SK-N-SH (cell line): ENCODE measurements at regions not wholly inside any gene's neighbourhood (a gene's known extent, or its start where the extent isn't known, plus 50 kb on each side); places are given as distances from the start of the nearest gene placed in this dataset.

Experiments
- CTCF ChIA-PET: fragments of 300-600, 350-600 bp; formaldehyde crosslinking; extraction: SDS; loops from one replicate; lab custom pipeline; 2021; lab: Yijun Ruan, JAX
- POLR2A ChIA-PET: fragments of 350-600 bp; sonication (Branson Sonifier 250); formaldehyde crosslinking; extraction: SDS; loops from one replicate; lab custom pipeline; 2020; ENCODE audit warnings: antibody characterized with exemption, inconsistent platforms; lab: Yijun Ruan, JAX
- DNase-seq: peaks from one replicate; pipeline ENCODE4 v3.0.0; 2012
- H2AFZ ChIP-seq: fragments of 200-600 bp; sonication (generic); 2 replicates; pipeline ENCODE4 v1.8.1; 2016; ENCODE audit warnings: antibody characterized with exemption, mild to moderate bottlenecking, low read depth
- H3F3A ChIP-seq: fragments of 200-600 bp; sonication (generic); replicated peaks from 2 replicates; pipeline ENCODE3; 2016; ENCODE audit warnings: antibody characterized with exemption, mild to moderate bottlenecking; ENCODE audit not compliant: insufficient read depth
- H3K27ac ChIP-seq, 2 experiments: fragments of 200-500 bp in 1 of 2; fragments of 200-600 bp in 1 of 2; sonication (Bioruptor generic) in 1 of 2; sonication (generic), shearing (Covaris generic) in 1 of 2; 2 replicates each; pipeline versions ENCODE4 v1.5.1 to v1.6.1; 2014 to 2016; ENCODE audit warnings: low read depth in 2 of 2, inconsistent platforms in 1 of 2, low read length in 1 of 2, mild to moderate bottlenecking in 1 of 2, mixed read lengths in 1 of 2
- H3K27me3 ChIP-seq: fragments of 200-600 bp; sonication (generic), shearing (Covaris generic); 2 replicates; pipeline ENCODE4 v1.6.1; 2016; ENCODE audit warnings: mixed run types; ENCODE audit not compliant: insufficient read depth
- H3K36me3 ChIP-seq, 2 experiments: fragments of 200-500 bp in 1 of 2; fragments of 200-600 bp in 1 of 2; sonication (Bioruptor generic) in 1 of 2; sonication (generic) in 1 of 2; replicated peaks in 1 of 2; 2 replicates each; pipeline versions ENCODE3 to v1.5.1; 2014 to 2016; ENCODE audit warnings: low read length in 1 of 2, mild to moderate bottlenecking in 1 of 2; ENCODE audit not compliant: insufficient read depth in 2 of 2, control insufficient read depth in 1 of 2
- H3K4me1 ChIP-seq, 2 experiments: fragments of 200-500 bp in 1 of 2; fragments of 200-600 bp in 1 of 2; sonication (Bioruptor generic) in 1 of 2; sonication (generic), shearing (Covaris generic) in 1 of 2; 2 replicates each; pipeline versions ENCODE4 v1.5.1 to v1.6.1; 2014 to 2016; ENCODE audit warnings: low read depth in 1 of 2, low read length in 1 of 2, mixed run types in 1 of 2; ENCODE audit not compliant: insufficient read depth in 2 of 2, control insufficient read depth in 1 of 2
- H3K4me2 ChIP-seq: fragments of 200-600 bp; sonication (generic), shearing (Covaris generic); 2 replicates; pipeline ENCODE4 v1.6.1; 2017; ENCODE audit warnings: mixed run types
- H3K4me3 ChIP-seq, 2 experiments: fragments of 200-500 bp in 1 of 2; fragments of 200-600 bp in 1 of 2; sonication (Bioruptor generic) in 1 of 2; sonication (generic), shearing (Covaris generic) in 1 of 2; 2 replicates each; pipeline versions ENCODE4 v1.5.1 to v1.8.1; 2014 to 2016; ENCODE audit warnings: low read depth in 2 of 2, inconsistent platforms in 1 of 2, low read length in 1 of 2, mild to moderate bottlenecking in 1 of 2, mixed read lengths in 1 of 2, moderate library complexity in 1 of 2
- H3K79me2 ChIP-seq: fragments of 200-600 bp; sonication (generic); 2 replicates; pipeline ENCODE4 v1.8.1; 2017; ENCODE audit warnings: mild to moderate bottlenecking; ENCODE audit not compliant: insufficient read depth
- H3K9ac ChIP-seq: fragments of 200-600 bp; sonication (generic); 2 replicates; pipeline ENCODE4 v1.6.1; 2017; ENCODE audit warnings: mixed run types
- H3K9me2 ChIP-seq: fragments of 200-600 bp; sonication (generic); 2 replicates; pipeline ENCODE4 v1.6.1; 2017; ENCODE audit warnings: mixed run types
- H3K9me3 ChIP-seq: fragments of 200-600 bp; sonication (generic); 2 replicates; pipeline ENCODE4 v1.6.1; 2017; ENCODE audit warnings: mixed run types, mild to moderate bottlenecking, moderate library complexity
- H4K20me1 ChIP-seq: fragments of 200-600 bp; sonication (generic); 2 replicates; pipeline ENCODE4 v1.6.1; 2017; ENCODE audit warnings: mild to moderate bottlenecking, mixed run types; ENCODE audit not compliant: insufficient read depth
- CHD2 ChIP-seq: fragments of 150-350 bp; IDR thresholded peaks from 2 replicates; pipeline ENCODE4 v1.6.1; 2018; ENCODE audit warnings: low read length; ENCODE audit not compliant: partially characterized antibody
- ELF1 ChIP-seq: IDR thresholded peaks from 2 replicates; pipeline ENCODE4 v1.4.0; 2012
- EP300 ChIP-seq, 2 experiments: IDR thresholded peaks; 2 replicates each; pipeline versions ENCODE4 v1.4.0 to v1.6.1; 2012; ENCODE audit warnings: borderline replicate concordance in 1 of 2, low read depth in 1 of 2, low read length in 1 of 2
- EZH2phosphoT487 ChIP-seq: fragments of 200-600 bp; sonication (generic); IDR thresholded peaks from 2 replicates; pipeline ENCODE4 v1.6.1; 2017; ENCODE audit warnings: low read depth, mixed run types, mild to moderate bottlenecking, antibody characterized with exemption, moderate library complexity, borderline replicate concordance
- FOSL2 ChIP-seq: IDR thresholded peaks from 2 replicates; pipeline ENCODE4 v1.4.0; 2012; ENCODE audit warnings: low read depth, mild to moderate bottlenecking, moderate library complexity, borderline replicate concordance
- FOXJ3 ChIP-seq: sonication (generic); formaldehyde crosslinking; IDR thresholded peaks from 2 replicates; pipeline ENCODE4 v1.5.1; 2020; ENCODE audit warnings: mild to moderate bottlenecking, missing genetic modification reagents
- FOXM1 ChIP-seq: IDR thresholded peaks from 2 replicates; pipeline ENCODE4 v1.4.0; 2012; ENCODE audit warnings: low read depth, mild to moderate bottlenecking
- GATA2 ChIP-seq: sonication (generic); formaldehyde crosslinking; IDR thresholded peaks from 2 replicates; pipeline ENCODE4 v1.5.0; 2020; ENCODE audit warnings: mild to moderate bottlenecking, missing genetic modification reagents
- JUND ChIP-seq: IDR thresholded peaks from 2 replicates; pipeline ENCODE4 v1.4.0; 2012
- MEF2A ChIP-seq: IDR thresholded peaks from 2 replicates; pipeline ENCODE4 v1.4.0; 2012; ENCODE audit warnings: low read depth, borderline replicate concordance
- MXI1 ChIP-seq: IDR thresholded peaks from 2 replicates; pipeline ENCODE4 v1.6.1; 2012; ENCODE audit warnings: mild to moderate bottlenecking, low read depth, low read length, improper control_type of control experiment
- NFIC ChIP-seq: IDR thresholded peaks from 2 replicates; pipeline ENCODE4 v1.4.0; 2012; ENCODE audit warnings: borderline replicate concordance
- POLR2AphosphoS5 ChIP-seq: IDR thresholded peaks from 2 replicates; pipeline ENCODE4 v1.6.1; 2012; ENCODE audit warnings: low read depth, low read length
- RCOR1 ChIP-seq: fragments of 150-350 bp; IDR thresholded peaks from 2 replicates; pipeline ENCODE4 v1.6.1; 2017; ENCODE audit warnings: antibody characterized with exemption, low read length
- RFX5 ChIP-seq: IDR thresholded peaks from 2 replicates; pipeline ENCODE4 v1.6.1; 2012; ENCODE audit warnings: mild to moderate bottlenecking, improper control_type of control experiment, low read length
- SIN3A ChIP-seq: IDR thresholded peaks from 2 replicates; pipeline ENCODE4 v1.6.1; 2012; ENCODE audit warnings: low read depth, mild to moderate bottlenecking, low read length, moderate library complexity, borderline replicate concordance
- SMC3 ChIP-seq: IDR thresholded peaks from 2 replicates; pipeline ENCODE4 v1.6.1; 2012; ENCODE audit warnings: low read depth, low read length, improper control_type of control experiment
- TCF12 ChIP-seq: IDR thresholded peaks from 2 replicates; pipeline ENCODE4 v1.4.0; 2012
- TEAD4 ChIP-seq: IDR thresholded peaks from 2 replicates; pipeline ENCODE4 v1.4.0; 2012; ENCODE audit warnings: mild to moderate bottlenecking, borderline replicate concordance; ENCODE audit not compliant: insufficient read depth
- YY1 ChIP-seq: IDR thresholded peaks from 2 replicates; pipeline ENCODE4 v1.4.0; 2012; ENCODE audit warnings: low read depth, mild to moderate bottlenecking
- WGBS: methylation state at CpG from one replicate; pipeline ENCODE4 v1.1.6; 2017; ENCODE audit warnings: low lambda C conversion rate; 5-methylcytosine and 5-hydroxymethylcytosine counted together
- TF ChIP-seq, protein P1 (sequence below): fragments of 150-350 bp; IDR thresholded peaks from 2 replicates; pipeline ENCODE4 v1.6.1; 2016; ENCODE audit warnings: mild to moderate bottlenecking, low read depth, low read length
- TF ChIP-seq, protein P2 (sequence below): IDR thresholded peaks from 2 replicates; pipeline ENCODE4; 2012
- TF ChIP-seq, protein P3 (sequence below): fragments of 150-350 bp; IDR thresholded peaks from 2 replicates; pipeline ENCODE4 v1.6.1; 2017; ENCODE audit warnings: antibody characterized with exemption, low read length, low read depth, borderline replicate concordance

DNA sequence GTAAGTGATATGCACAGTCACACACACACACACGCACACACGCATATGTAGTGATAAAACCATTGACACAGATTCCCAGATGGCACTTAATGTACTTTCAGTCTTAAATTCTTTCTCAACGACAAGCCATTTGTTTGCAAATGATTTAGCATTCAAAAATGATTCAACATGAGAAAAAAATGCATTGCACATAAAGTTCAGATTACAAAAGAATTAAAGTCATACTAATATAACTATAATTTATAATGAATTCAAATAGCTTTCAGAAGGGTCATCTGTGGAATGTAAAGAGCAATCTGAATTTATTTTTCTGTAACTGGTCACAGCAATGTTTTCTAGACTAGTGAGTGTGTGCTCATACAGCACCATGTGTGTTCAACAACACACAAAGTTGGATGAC lies 521.6 kb upstream of the ZNF337 start:
- Histone ChIP-seq H3K4me2 (no peak overlapping the region), H3K9me2 (no peaks in the 10 kb centered on the region), H3K9ac (no peak overlapping the region), H3K27ac (peak overlapping the region; percentile 44 to 56; a peak in 3 of 4 replicates), H3K27me3 (no peaks in the 10 kb centered on the region), H3K4me1 (peaks cover 0 to 6% of the 10 kb centered on the region in 2 experiments; a peak in 2 of 4 replicates), H2AFZ (no peak overlapping the region), H3K4me3 (no peak overlapping the region), H3F3A (peaks cover 11% of the 10 kb centered on the region), H3K79me2 (no peaks in the 10 kb centered on the region), H4K20me1 (no peaks in the 10 kb centered on the region), H3K9me3 (no peaks in the 10 kb centered on the region), H3K36me3 (no peaks in the 10 kb centered on the region)
- POLR2A ChIA-PET = no interaction called here
- 5% methylated on average over 3 of the region's 3 CpGs for WGBS
- no peak for DNase-seq
- TF ChIP-seq MXI1 (no peak), YY1 (no peak), CHD2 (no peak), JUND (peak; percentile 55), TEAD4 (peak; percentile 59; the same call in 1 of the 2 replicates), FOXM1 (0 out of 2 replicates have a peak, but pooled peaks have one; percentile 41), GATA2 (no peak), TCF12 (peak; percentile 61), FOSL2 (peak; percentile 49), FOXJ3 (CRISPR knock-in tag) (no peak), ELF1 (no peak), NFIC (no peak), POLR2AphosphoS5 (no peak), SIN3A (no peak), RCOR1 (no peak), EP300 (IDR thresholded peaks at IDR 0.05; ENCODE audit: borderline replicate concordance in 1 of 2, low read depth in 1 of 2, low read length in 1 of 2) (peak in 1 of 2 experiments; percentile 68; a peak in 1 of 4 replicates)
- TF ChIP-seq, protein P1, sequence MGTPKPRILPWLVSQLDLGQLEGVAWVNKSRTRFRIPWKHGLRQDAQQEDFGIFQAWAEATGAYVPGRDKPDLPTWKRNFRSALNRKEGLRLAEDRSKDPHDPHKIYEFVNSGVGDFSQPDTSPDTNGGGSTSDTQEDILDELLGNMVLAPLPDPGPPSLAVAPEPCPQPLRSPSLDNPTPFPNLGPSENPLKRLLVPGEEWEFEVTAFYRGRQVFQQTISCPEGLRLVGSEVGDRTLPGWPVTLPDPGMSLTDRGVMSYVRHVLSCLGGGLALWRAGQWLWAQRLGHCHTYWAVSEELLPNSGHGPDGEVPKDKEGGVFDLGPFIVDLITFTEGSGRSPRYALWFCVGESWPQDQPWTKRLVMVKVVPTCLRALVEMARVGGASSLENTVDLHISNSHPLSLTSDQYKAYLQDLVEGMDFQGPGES = no peak
- TF ChIP-seq, protein P2, sequence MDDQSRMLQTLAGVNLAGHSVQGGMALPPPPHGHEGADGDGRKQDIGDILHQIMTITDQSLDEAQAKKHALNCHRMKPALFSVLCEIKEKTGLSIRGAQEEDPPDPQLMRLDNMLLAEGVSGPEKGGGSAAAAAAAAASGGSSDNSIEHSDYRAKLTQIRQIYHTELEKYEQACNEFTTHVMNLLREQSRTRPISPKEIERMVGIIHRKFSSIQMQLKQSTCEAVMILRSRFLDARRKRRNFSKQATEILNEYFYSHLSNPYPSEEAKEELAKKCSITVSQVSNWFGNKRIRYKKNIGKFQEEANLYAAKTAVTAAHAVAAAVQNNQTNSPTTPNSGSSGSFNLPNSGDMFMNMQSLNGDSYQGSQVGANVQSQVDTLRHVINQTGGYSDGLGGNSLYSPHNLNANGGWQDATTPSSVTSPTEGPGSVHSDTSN = peak; percentile 66
- CTCF ChIA-PET = no interaction called here

DNA sequence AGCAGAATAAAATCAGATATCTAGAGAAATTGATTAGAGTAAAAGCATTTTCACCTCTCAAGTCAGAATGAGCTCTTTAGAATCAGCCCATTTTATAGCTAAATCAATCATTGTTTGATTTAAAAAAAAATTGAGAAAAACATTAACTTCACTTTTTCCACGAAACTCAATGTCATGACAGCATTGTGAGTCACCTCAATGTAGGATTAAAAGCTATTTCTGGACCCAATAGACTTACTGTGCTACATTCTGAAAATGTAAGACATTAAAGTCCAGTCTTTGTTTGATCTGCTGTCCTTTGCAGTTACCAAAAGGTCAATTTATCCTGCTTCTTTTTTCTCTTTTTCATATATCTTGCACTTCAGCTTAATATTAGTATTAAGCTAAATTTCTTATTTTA lies 519.4 kb upstream of the ZNF337 start:
- H4K20me1 ChIP-seq = no peaks in the 10 kb centered on the region
- no peak overlapping the region for H3K4me3 ChIP-seq
- no peaks in the 10 kb centered on the region for H3K27me3 ChIP-seq
- peak overlapping the region; percentile 34; the same call in 1 of the 2 replicates for H3K9ac ChIP-seq
- H3F3A ChIP-seq = peaks cover 11% of the 10 kb centered on the region
- ChIA-PET POLR2A (no interaction called here), CTCF (interaction anchor here (1.1 kb wide), 1 partner anchor 10 kb away, joined by 3 read pairs; no protein-coding TSS in a partner anchor)
- H2AFZ ChIP-seq = no peak overlapping the region
- DNase-seq = no peak
- no peaks in the 10 kb centered on the region for H3K9me2 ChIP-seq
- 0% methylated on average over 1 of the region's 1 CpG for WGBS
- peak overlapping the region; percentile 28; the same call in 1 of the 2 replicates for H3K4me2 ChIP-seq
- no peaks in the 10 kb centered on the region for H3K9me3 ChIP-seq
- H3K36me3 ChIP-seq = no peaks in the 10 kb centered on the region
- no peaks in the 10 kb centered on the region for H3K79me2 ChIP-seq
- peaks cover 0 to 6% of the 10 kb centered on the region in 2 experiments; a peak in 2 of 4 replicates for H3K4me1 ChIP-seq
- TF ChIP-seq SMC3 = no peak
- peak in 1 of 2 experiments; percentile 26; a peak in 1 of 4 replicates for TF ChIP-seq EP300 (IDR thresholded peaks at IDR 0.05; ENCODE audit: borderline replicate concordance in 1 of 2, low read depth in 1 of 2, low read length in 1 of 2)
- TF ChIP-seq, protein P3, sequence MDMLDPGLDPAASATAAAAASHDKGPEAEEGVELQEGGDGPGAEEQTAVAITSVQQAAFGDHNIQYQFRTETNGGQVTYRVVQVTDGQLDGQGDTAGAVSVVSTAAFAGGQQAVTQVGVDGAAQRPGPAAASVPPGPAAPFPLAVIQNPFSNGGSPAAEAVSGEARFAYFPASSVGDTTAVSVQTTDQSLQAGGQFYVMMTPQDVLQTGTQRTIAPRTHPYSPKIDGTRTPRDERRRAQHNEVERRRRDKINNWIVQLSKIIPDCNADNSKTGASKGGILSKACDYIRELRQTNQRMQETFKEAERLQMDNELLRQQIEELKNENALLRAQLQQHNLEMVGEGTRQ = no peak
- TF ChIP-seq MEF2A = peak; percentile 81; the same call in 1 of the 2 replicates
- no peak for TF ChIP-seq YY1
- peak; percentile 74; the same call in 1 of the 2 replicates for TF ChIP-seq FOSL2
- TF ChIP-seq JUND = peak; percentile 47
- TF ChIP-seq EZH2phosphoT487 = no peak
- no peak for TF ChIP-seq RFX5
- TF ChIP-seq TCF12 = peak; percentile 18; the same call in 1 of the 2 replicates
- TF ChIP-seq, protein P2 = peak; percentile 42; the same call in 1 of the 2 replicates
- H3K27ac ChIP-seq = peak overlapping the region; percentile 64 to 83; a peak in 3 of 4 replicates
